IMR-90 (cell line): ENCODE measurements at regions not wholly inside any gene's neighbourhood (a gene's known extent, or its start where the extent isn't known, plus 50 kb on each side); places are given as distances from the start of the nearest gene placed in this dataset.

Experiments
- ATAC-seq: fragments of 200-7000 bp; cut with Tn5 transposase; 2 replicates; pipeline ENCODE4 v1.9.1; 2020; ENCODE audit warnings: low read depth, mild to moderate bottlenecking, moderate library complexity
- BruUV-seq: library from RNA; stranded (reverse); fragments of 400-500 nt; replicated peaks from 2 replicates; lab custom pipeline; 2021; lab: Mats Ljungman, UMichigan
- CTCF ChIA-PET: fragments of 300-600 bp; formaldehyde crosslinking; extraction: SDS; loops from one replicate; lab custom pipeline; 2021; ENCODE audit warnings: antibody characterized with exemption; lab: Yijun Ruan, JAX
- POLR2A ChIA-PET: fragments of 300-600 bp; sonication (Branson Sonifier 250); formaldehyde crosslinking; loops from one replicate; lab custom pipeline; 2022; ENCODE audit warnings: antibody characterized with exemption; ENCODE audit not compliant: unreplicated experiment; lab: Charles Lee
- DNase-seq: peaks from one replicate; pipeline ENCODE4 v3.0.0; 2013
- H2AFZ ChIP-seq: replicated peaks from 2 replicates; pipeline ENCODE3; 2013; ENCODE audit warnings: low read length, mild to moderate bottlenecking; ENCODE audit not compliant: poor library complexity
- H2AK5ac ChIP-seq: 2 replicates; pipeline ENCODE4 v1.6.1; 2013; ENCODE audit warnings: low read depth, low read length, inconsistent platforms
- H2AK9ac ChIP-seq: replicated peaks from 2 replicates; pipeline ENCODE3; 2013; ENCODE audit warnings: mild to moderate bottlenecking, low read depth, low read length, moderate library complexity; ENCODE audit not compliant: poor library complexity
- H2BK120ac ChIP-seq: 2 replicates; pipeline ENCODE4 v1.6.1; 2013; ENCODE audit warnings: low read depth, low read length, inconsistent platforms
- H2BK15ac ChIP-seq: 3 replicates; pipeline ENCODE4 v1.6.1; 2013; ENCODE audit warnings: low read depth, low read length, inconsistent platforms
- H2BK20ac ChIP-seq: 2 replicates; pipeline ENCODE4 v1.6.1; 2013; ENCODE audit warnings: low read depth, mild to moderate bottlenecking, inconsistent platforms, low read length, moderate library complexity
- H2BK5ac ChIP-seq: 2 replicates; pipeline ENCODE4 v1.6.1; 2013; ENCODE audit warnings: mild to moderate bottlenecking, low read depth, low read length, inconsistent platforms; ENCODE audit not compliant: poor library complexity, severe bottlenecking
- H3K14ac ChIP-seq: replicated peaks from 2 replicates; pipeline ENCODE4 v1.6.1; 2013; ENCODE audit warnings: low read depth, low read length, inconsistent platforms
- H3K18ac ChIP-seq: 2 replicates; pipeline ENCODE4 v1.6.1; 2013; ENCODE audit warnings: low read depth, low read length, control low read depth
- H3K23ac ChIP-seq: 2 replicates; pipeline ENCODE4 v1.6.1; 2013; ENCODE audit warnings: low read depth, low read length, inconsistent platforms
- H3K27ac ChIP-seq: 2 replicates; pipeline ENCODE4 v1.5.1; 2013; ENCODE audit warnings: mild to moderate bottlenecking, control low read depth, low read length; ENCODE audit not compliant: insufficient read depth
- H3K27me3 ChIP-seq: 2 replicates; pipeline ENCODE4 v1.6.1; 2013; ENCODE audit warnings: low read length; ENCODE audit not compliant: control insufficient read depth, insufficient read depth
- H3K36me3 ChIP-seq: 2 replicates; pipeline ENCODE4 v1.6.1; 2013; ENCODE audit warnings: low read length, mixed read lengths; ENCODE audit not compliant: control insufficient read depth, insufficient read depth
- H3K4ac ChIP-seq: 2 replicates; pipeline ENCODE4 v1.6.1; 2013; ENCODE audit warnings: low read depth, low read length, inconsistent platforms
- H3K4me1 ChIP-seq: 2 replicates; pipeline ENCODE4 v1.6.1; 2013; ENCODE audit warnings: low read length, mixed read lengths; ENCODE audit not compliant: control insufficient read depth, insufficient read depth
- H3K4me2 ChIP-seq: 2 replicates; pipeline ENCODE4 v1.6.1; 2013; ENCODE audit warnings: low read depth, mild to moderate bottlenecking, control low read depth, low read length, moderate library complexity
- H3K4me3 ChIP-seq: 2 replicates; pipeline ENCODE4 v1.5.1; 2013; ENCODE audit warnings: low read depth, mild to moderate bottlenecking, control low read depth, low read length, moderate library complexity; ENCODE audit not compliant: insufficient read depth
- H3K56ac ChIP-seq: 2 replicates; pipeline ENCODE4 v1.6.1; 2013; ENCODE audit warnings: low read length, inconsistent platforms; ENCODE audit not compliant: insufficient read depth; ENCODE audit errors: extremely low read depth
- H3K79me1 ChIP-seq, 2 experiments: 2 replicates each; pipeline ENCODE4 v1.6.1; 2013; ENCODE audit warnings: low read length in 2 of 2, inconsistent platforms in 1 of 2, low read depth in 1 of 2
- H3K9ac ChIP-seq: 2 replicates; pipeline ENCODE4 v1.6.1; 2013; ENCODE audit warnings: low read depth, low read length, control low read depth
- H3K9me1 ChIP-seq: 2 replicates; pipeline ENCODE4 v1.6.1; 2013; ENCODE audit warnings: low read length, inconsistent platforms; ENCODE audit not compliant: insufficient read depth
- H3K9me3 ChIP-seq: 2 replicates; pipeline ENCODE4 v1.6.1; 2013; ENCODE audit warnings: low read length; ENCODE audit not compliant: control insufficient read depth, insufficient read depth
- H4K20me1 ChIP-seq: 2 replicates; pipeline ENCODE4 v1.6.1; 2013; ENCODE audit warnings: low read length, inconsistent platforms; ENCODE audit not compliant: insufficient read depth
- H4K5ac ChIP-seq: 2 replicates; pipeline ENCODE4 v1.6.1; 2013; ENCODE audit warnings: mild to moderate bottlenecking, low read depth, low read length, control low read depth
- H4K8ac ChIP-seq, 2 experiments: 2 replicates each; pipeline ENCODE4 v1.6.1; 2013; ENCODE audit warnings: low read depth in 2 of 2, low read length in 2 of 2, control low read depth in 1 of 2, inconsistent platforms in 1 of 2
- H4K91ac ChIP-seq: 2 replicates; pipeline ENCODE4 v1.6.1; 2013; ENCODE audit warnings: low read depth, low read length, inconsistent platforms; ENCODE audit not compliant: insufficient read depth
- CEBPB ChIP-seq: IDR thresholded peaks from 2 replicates; pipeline ENCODE4 v1.6.1; 2012; ENCODE audit warnings: low read depth, low read length, improper control_type of control experiment
- WGBS, 2 experiments: methylation state at CpG; one replicate each; pipeline versions ENCODE4 v1.1.5 to v1.1.7; 2013; ENCODE audit warnings: missing lambda C conversion rate in 2 of 2; ENCODE audit not compliant: insufficient read length in 1 of 2; ENCODE audit errors: extremely low coverage in 2 of 2; 5-methylcytosine and 5-hydroxymethylcytosine counted together
- dilution Hi-C: fragments of 300-500 bp; cut with HindIII; formaldehyde crosslinking; loops from one replicate; pipeline ENCODE4 v1.14.3; 2018; ENCODE audit warnings: low sequenced_read_pairs; ENCODE audit not compliant: unreplicated experiment
- in situ Hi-C: fragments of 300-500 bp; cut with MboI; formaldehyde crosslinking; loops from 3 replicates; pipeline ENCODE4 v1.14.3; 2019; ENCODE audit warnings: low sequenced_read_pairs, inconsistent platforms, mixed read lengths
- intact Hi-C: fragments of 100-400 bp; cut with micrococcal nuclease; formaldehyde crosslinking; loops from 2 replicates; pipeline ENCODE4 v1.10.0; 2022

DNA sequence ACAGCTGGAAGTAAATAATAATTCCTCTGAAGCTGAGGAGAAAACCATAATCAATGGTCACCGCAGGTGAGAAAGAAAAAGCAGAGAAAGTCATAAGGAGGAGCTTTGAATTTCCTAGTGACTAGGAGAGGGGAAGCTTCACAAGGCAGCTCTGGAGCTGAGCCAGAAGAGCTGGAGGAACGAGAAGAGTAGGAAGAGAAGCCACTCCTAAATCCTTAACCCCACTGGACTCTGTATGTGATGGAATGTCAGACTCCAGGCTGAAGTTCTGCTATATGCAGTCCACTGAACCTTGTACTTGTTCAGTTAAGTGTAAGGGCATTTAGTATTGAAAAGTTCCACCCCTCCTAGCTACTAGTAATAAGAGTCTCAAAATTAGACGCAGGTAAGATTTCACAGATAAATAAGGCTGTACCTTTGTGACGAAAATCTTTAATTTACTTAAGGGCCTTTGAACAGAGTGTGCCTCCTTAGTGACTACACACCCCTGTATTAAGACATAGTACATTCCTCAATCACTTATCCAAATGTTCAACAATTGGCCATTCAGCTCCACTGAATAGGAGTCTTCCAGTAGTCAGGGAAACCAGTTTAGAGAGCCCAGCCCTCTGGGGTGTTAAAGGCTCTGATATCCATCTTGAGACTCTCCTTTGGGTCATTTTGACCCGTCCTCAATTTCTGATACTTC lies 71.4 kb upstream of the UFL1 start:
- Histone ChIP-seq H3K4me2 (no peak overlapping the region), H3K9ac (no peak overlapping the region), H3K36me3 (no peaks in the 10 kb centered on the region), H3K9me3 (no peaks in the 10 kb centered on the region), H3K18ac (no peak overlapping the region), H4K5ac (no peak overlapping the region), H3K4me1 (no peaks in the 10 kb centered on the region), H4K91ac (no peak overlapping the region), H3K27ac (no peak overlapping the region), H3K4me3 (no peak overlapping the region), H2AFZ (no peak overlapping the region), H2AK9ac (no peak overlapping the region), H3K23ac (no peak overlapping the region), H3K56ac (no peak overlapping the region), H3K27me3 (no peaks in the 10 kb centered on the region), H2BK15ac (no peak overlapping the region), H3K4ac (no peak overlapping the region), H3K9me1 (no peaks in the 10 kb centered on the region), H2BK120ac (no peak overlapping the region), H4K20me1 (no peaks in the 10 kb centered on the region), H3K14ac (no peak overlapping the region), H2BK5ac (no peak overlapping the region), H2AK5ac (no peak overlapping the region), H3K79me1 (no peaks in the 10 kb centered on the region), H4K8ac (no peak overlapping the region), H2BK20ac (no peak overlapping the region)
- no peak for TF ChIP-seq CEBPB
- ChIA-PET POLR2A (no interaction called here), CTCF (interaction anchor here (0.5 kb wide), 1 partner anchor 1435 kb away, joined by 3 read pairs; no protein-coding TSS in a partner anchor)
- BruUV-seq: no TSS peak
- in situ Hi-C loops (no loop called here), dilution Hi-C loops (no loop called here), intact Hi-C loops (no loop called here)
- no CpG with 5 or more reads among the region's 5 CpGs for WGBS, 2 experiments
- DNase-seq (no peak), ATAC-seq (no peak)
